Hepatocyte (in vitro differentiated cells): ENCODE measurements at regions not wholly inside any gene's neighbourhood (a gene's known extent, or its start where the extent isn't known, plus 50 kb on each side); places are given as distances from the start of the nearest gene placed in this dataset.

Experiments used
- EZH2 ChIP-seq: fragments of 200-600 bp; sonication (generic); IDR thresholded peaks from 2 replicates; pipeline ENCODE4 v1.6.1; 2016; ENCODE audit warnings: antibody characterized with exemption, mild to moderate bottlenecking, borderline replicate concordance
- TF ChIP-seq, protein P1 (sequence below): fragments of 200-600 bp; sonication (generic); IDR thresholded peaks from 2 replicates; pipeline ENCODE4 v1.5.1; 2016; ENCODE audit warnings: antibody characterized with exemption, mild to moderate bottlenecking; ENCODE audit not compliant: poor library complexity

DNA sequence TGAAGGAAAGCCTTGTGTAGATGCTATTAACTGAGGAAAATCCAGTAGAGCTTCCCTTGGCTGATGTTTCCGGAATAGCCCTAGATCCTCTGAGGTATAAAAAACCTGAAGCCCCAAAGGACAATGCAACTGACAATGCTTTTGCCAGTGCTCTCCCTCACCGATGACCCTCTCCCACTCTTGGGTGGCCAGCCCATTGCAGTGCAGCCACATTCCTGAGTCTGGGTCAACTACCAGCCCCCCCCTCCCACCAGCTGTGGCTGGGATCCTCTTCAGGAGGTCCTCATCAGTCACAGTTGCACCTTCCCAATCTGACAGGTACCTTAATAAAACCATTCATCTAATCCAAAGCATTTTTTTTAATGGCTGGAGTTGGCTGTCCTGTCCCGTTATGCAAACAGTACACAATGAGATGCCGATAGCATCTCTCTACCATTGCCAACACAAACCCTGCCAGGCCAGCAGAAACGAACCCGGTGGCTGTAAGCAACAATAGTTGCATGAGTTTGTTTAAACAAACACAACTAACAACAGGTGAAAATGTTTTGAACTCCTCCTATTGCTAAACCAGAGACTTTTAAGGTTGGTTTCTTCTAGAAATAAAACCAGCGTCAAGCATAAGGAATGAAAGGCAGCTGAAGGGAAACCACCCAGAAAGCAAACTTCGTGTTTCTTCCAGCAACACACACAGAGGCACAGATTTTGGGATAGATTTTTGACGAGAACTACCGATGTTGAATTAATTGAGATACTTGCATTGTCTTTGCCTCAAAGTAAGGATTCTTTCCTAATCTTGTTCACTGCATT lies 128.3 kb upstream of the ARHGEF3 start:
- TF ChIP-seq, protein P1, sequence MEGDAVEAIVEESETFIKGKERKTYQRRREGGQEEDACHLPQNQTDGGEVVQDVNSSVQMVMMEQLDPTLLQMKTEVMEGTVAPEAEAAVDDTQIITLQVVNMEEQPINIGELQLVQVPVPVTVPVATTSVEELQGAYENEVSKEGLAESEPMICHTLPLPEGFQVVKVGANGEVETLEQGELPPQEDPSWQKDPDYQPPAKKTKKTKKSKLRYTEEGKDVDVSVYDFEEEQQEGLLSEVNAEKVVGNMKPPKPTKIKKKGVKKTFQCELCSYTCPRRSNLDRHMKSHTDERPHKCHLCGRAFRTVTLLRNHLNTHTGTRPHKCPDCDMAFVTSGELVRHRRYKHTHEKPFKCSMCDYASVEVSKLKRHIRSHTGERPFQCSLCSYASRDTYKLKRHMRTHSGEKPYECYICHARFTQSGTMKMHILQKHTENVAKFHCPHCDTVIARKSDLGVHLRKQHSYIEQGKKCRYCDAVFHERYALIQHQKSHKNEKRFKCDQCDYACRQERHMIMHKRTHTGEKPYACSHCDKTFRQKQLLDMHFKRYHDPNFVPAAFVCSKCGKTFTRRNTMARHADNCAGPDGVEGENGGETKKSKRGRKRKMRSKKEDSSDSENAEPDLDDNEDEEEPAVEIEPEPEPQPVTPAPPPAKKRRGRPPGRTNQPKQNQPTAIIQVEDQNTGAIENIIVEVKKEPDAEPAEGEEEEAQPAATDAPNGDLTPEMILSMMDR, result no peak
- TF ChIP-seq EZH2, result no peak
